ENCODE measurements at regions not wholly inside any gene's neighbourhood (a gene's known extent, or its start where the extent isn't known, plus 50 kb on each side); places are given as distances from the start of the nearest gene placed in this dataset.

GRCh38 chr11:70733327-70734325 lies 335.3 kb downstream of the CTTN start:
- DNase-seq, result no peak

GRCh38 chr11:70734379-70734778 lies 336.1 kb downstream of the CTTN start:
- DNase-seq, result no peak

- DNase-seq, result no peak
Observed at GRCh38 chr11:70734911-70735310, 336.6 kb downstream of the CTTN start.

- DNase-seq, result no peak
Observed at GRCh38 chr11:70735976-70736375, 337.6 kb downstream of the CTTN start.

GRCh38 chr11:70736461-70736860 lies 338.1 kb downstream of the CTTN start:
- DNase-seq, result no peak

GRCh38 chr11:70736937-70737640 lies 338.8 kb downstream of the CTTN start:
- no peak for DNase-seq

- no peak for DNase-seq
Observed at GRCh38 chr11:70737816-70738630, 339.7 kb downstream of the CTTN start.

- DNase-seq, result no peak
Observed at GRCh38 chr11:70738661-70739060, 340.3 kb downstream of the CTTN start.

GRCh38 chr11:70739091-70739490 lies 340.8 kb downstream of the CTTN start:
- no peak for DNase-seq

- DNase-seq, result no peak
Observed at GRCh38 chr11:70739811-70740487, 341.6 kb downstream of the CTTN start.

- no peak for DNase-seq
Observed at GRCh38 chr11:70740488-70740851, 342.1 kb downstream of the CTTN start.

GRCh38 chr11:70741085-70741484 lies 342.8 kb downstream of the CTTN start:
- no peak for DNase-seq

GRCh38 chr11:70742553-70743291 lies 344.4 kb downstream of the CTTN start:
- DNase-seq, result no peak

- DNase-seq, result no peak
Observed at GRCh38 chr11:70743329-70743728, 345.0 kb downstream of the CTTN start.

- DNase-seq, result no peak
Observed at GRCh38 chr11:70743941-70744351, 345.6 kb downstream of the CTTN start.

GRCh38 chr11:70744396-70745185 lies 346.3 kb downstream of the CTTN start:
- DNase-seq, result no peak

- no peak for DNase-seq
Observed at GRCh38 chr11:70745451-70745850, 347.1 kb downstream of the CTTN start.

- no peak for DNase-seq
Observed at GRCh38 chr11:70745941-70746340, 347.6 kb downstream of the CTTN start.

GRCh38 chr11:70746351-70746750 lies 348.0 kb downstream of the CTTN start:
- DNase-seq, result no peak

- no peak for DNase-seq
Observed at GRCh38 chr11:70747285-70747684, 349.0 kb downstream of the CTTN start.

GRCh38 chr11:70747921-70748320 lies 349.6 kb downstream of the CTTN start:
- DNase-seq, result no peak
